ENCODE measurements at regions not wholly inside any gene's neighbourhood (a gene's known extent, or its start where the extent isn't known, plus 50 kb on each side); places are given as distances from the start of the nearest gene placed in this dataset.

GRCh38 chr11:87628957-87629356 lies 546.3 kb downstream of the RAB38 start:
- no peak overlapping the region for H3K18ac ChIP-seq (ENCODE audit: extremely low read depth, low read length)
- no peak overlapping the region for H2BK120ac ChIP-seq (replicated peaks; ENCODE audit: low read depth, low read length)
- H3K79me2 ChIP-seq (ENCODE audit: control insufficient read depth in 1 of 2, insufficient read depth in 2 of 2, low read length in 2 of 2), result no peaks in the 10 kb centered on the region
- ChIA-PET POLR2A (ENCODE audit: partially characterized antibody) (no interaction called here), CTCF (ENCODE audit: partially characterized antibody) (interaction anchor here (1.2 kb wide), 1 partner anchor 15 kb away, joined by 3 read pairs; no protein-coding TSS in a partner anchor)
- H3K4me3 ChIP-seq (ENCODE audit: extremely low read depth in 1 of 4, insufficient read depth in 2 of 4, low read depth in 3 of 4, low read length in 4 of 4), result no peak overlapping the region
- FAIRE-seq (no peak), DNase-seq (ENCODE audit: low read depth in 1 of 2, low spot score in 2 of 2) (no peak)
- H3K4me2 ChIP-seq (ENCODE audit: insufficient read depth in 1 of 2, low read depth in 2 of 2, low read length in 2 of 2), result no peak overlapping the region
- H3K36me3 ChIP-seq (ENCODE audit: control insufficient read depth in 2 of 4, insufficient read depth in 4 of 4, low read length in 3 of 4), result no peaks in the 10 kb centered on the region
- no peak overlapping the region for H2AFZ ChIP-seq (ENCODE audit: low read length)
- H3K9me3 ChIP-seq (ENCODE audit: insufficient read depth in 2 of 2, low read depth in 1 of 2, low read length in 1 of 2), result 0 out of 4 replicates have a peak, but pooled peaks cover 0 to 2% of the 10 kb centered on the region in 2 experiments
- no peaks in the 10 kb centered on the region for H3K23me2 ChIP-seq (ENCODE audit: low read depth, low read length)
- no peak overlapping the region for H3K4ac ChIP-seq (replicated peaks; ENCODE audit: insufficient read length, low read depth, low read length)
- H3K4me1 ChIP-seq (replicated peaks in 1 of 4; ENCODE audit: control insufficient read depth in 3 of 4, insufficient read depth in 4 of 4, low read length in 3 of 4), result peaks cover 0 to 2% (median under 1%) of the 10 kb centered on the region in 4 experiments; a peak in 1 of 7 replicates
- no peak overlapping the region for H2AK5ac ChIP-seq (ENCODE audit: low read depth, low read length)
- H3K56ac ChIP-seq (replicated peaks; ENCODE audit: insufficient read length, low read depth, low read length), result no peak overlapping the region
- no peak overlapping the region for H3K27ac ChIP-seq (ENCODE audit: low read depth, low read length)
- no peak overlapping the region for H2BK5ac ChIP-seq (ENCODE audit: low read depth, low read length)
- no peak overlapping the region for H3K23ac ChIP-seq (ENCODE audit: insufficient read length)
- no peak overlapping the region for H4K5ac ChIP-seq (ENCODE audit: insufficient read length, low read depth, low read length)
- no peak overlapping the region for H2BK15ac ChIP-seq (ENCODE audit: low read length)
- no peak overlapping the region for H4K8ac ChIP-seq (ENCODE audit: extremely low read depth, insufficient read depth, low read length)
- H3K14ac ChIP-seq (ENCODE audit: insufficient read length), result no peak overlapping the region
- no peak overlapping the region for H2BK12ac ChIP-seq (ENCODE audit: low read depth, low read length)
- no peak overlapping the region for H3K9ac ChIP-seq (replicated peaks in 1 of 4; ENCODE audit: extremely low read depth in 1 of 4, low read depth in 3 of 4, low read length in 3 of 4)
- H2BK20ac ChIP-seq (ENCODE audit: low read length), result no peak overlapping the region
- H4K20me1 ChIP-seq (replicated peaks in 1 of 2; ENCODE audit: control insufficient read depth in 1 of 2, insufficient read depth in 2 of 2, low read length in 2 of 2), result no peaks in the 10 kb centered on the region
- no peak overlapping the region for H4K91ac ChIP-seq (replicated peaks; ENCODE audit: insufficient read length, low read length)
- H3K27me3 ChIP-seq (replicated peaks in 1 of 4; ENCODE audit: control insufficient read depth in 3 of 4, extremely low read depth in 1 of 4, insufficient read depth in 3 of 4, low read length in 3 of 4), result no peaks in the 10 kb centered on the region
- no peaks in the 10 kb centered on the region for H3K79me1 ChIP-seq (ENCODE audit: low read depth, low read length)
- no peak for TF ChIP-seq CBX5 (IDR thresholded peaks at IDR 0.05; ENCODE audit: low read depth, low read length)
- TF ChIP-seq, protein P1, sequence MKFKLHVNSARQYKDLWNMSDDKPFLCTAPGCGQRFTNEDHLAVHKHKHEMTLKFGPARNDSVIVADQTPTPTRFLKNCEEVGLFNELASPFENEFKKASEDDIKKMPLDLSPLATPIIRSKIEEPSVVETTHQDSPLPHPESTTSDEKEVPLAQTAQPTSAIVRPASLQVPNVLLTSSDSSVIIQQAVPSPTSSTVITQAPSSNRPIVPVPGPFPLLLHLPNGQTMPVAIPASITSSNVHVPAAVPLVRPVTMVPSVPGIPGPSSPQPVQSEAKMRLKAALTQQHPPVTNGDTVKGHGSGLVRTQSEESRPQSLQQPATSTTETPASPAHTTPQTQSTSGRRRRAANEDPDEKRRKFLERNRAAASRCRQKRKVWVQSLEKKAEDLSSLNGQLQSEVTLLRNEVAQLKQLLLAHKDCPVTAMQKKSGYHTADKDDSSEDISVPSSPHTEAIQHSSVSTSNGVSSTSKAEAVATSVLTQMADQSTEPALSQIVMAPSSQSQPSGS (IDR thresholded peaks at IDR 0.05; ENCODE audit: low read length), result no peak
- TF ChIP-seq JUND (IDR thresholded peaks at IDR 0.05; ENCODE audit: low read length), result no peak
- no peak for TF ChIP-seq BACH1 (IDR thresholded peaks at IDR 0.05; ENCODE audit: low read length)
- TF ChIP-seq RFX5 (IDR thresholded peaks at IDR 0.05; ENCODE audit: borderline replicate concordance, low read depth, low read length), result no peak
- no peak for TF ChIP-seq KDM4A (IDR thresholded peaks at IDR 0.05; ENCODE audit: low read depth, low read length, severe bottlenecking)
- no peak for TF ChIP-seq SP1 (IDR thresholded peaks at IDR 0.05; ENCODE audit: low read depth, low read length)
- TF ChIP-seq POLR2AphosphoS5 (IDR thresholded peaks at IDR 0.05; ENCODE audit: low read depth, low read length), result no peak
- TF ChIP-seq NANOG (IDR thresholded peaks at IDR 0.05; ENCODE audit: insufficient read depth, low read depth, low read length, poor library complexity, severe bottlenecking), result no peak
